Prostate gland (tissue), 2 donors: ENCODE measurements at regions not wholly inside any gene's neighbourhood (a gene's known extent, or its start where the extent isn't known, plus 50 kb on each side); places are given as distances from the start of the nearest gene placed in this dataset.

Source experiments
- DNase-seq: peaks from one replicate; pipeline ENCODE4 v3.0.0-alpha.2; 2019; ENCODE audit warnings: low spot score
- H3K27ac ChIP-seq, 2 donors: fragments of 200-600 bp; sonication (generic); 2 replicates each; pipeline ENCODE4 v1.5.1; 2017 to 2019
- H3K27me3 ChIP-seq: fragments of 200-600 bp; sonication (generic); replicated peaks from 2 replicates; pipeline ENCODE4 v1.5.1; 2019; ENCODE audit not compliant: insufficient read depth
- H3K36me3 ChIP-seq, 2 donors: fragments of 200-600 bp; sonication (generic); 1 replicate in 1 of 2; 2 replicates in 1 of 2; pipeline versions ENCODE4 v1.5.1 to v1.8.1; 2017 to 2019
- H3K4me1 ChIP-seq: fragments of 200-600 bp; sonication (generic); replicated peaks from 2 replicates; pipeline ENCODE4 v1.5.1; 2019
- H3K4me3 ChIP-seq, 2 donors: fragments of 200-600 bp; sonication (generic); 2 replicates each; pipeline ENCODE4 v1.5.1; 2017 to 2019
- H3K9me3 ChIP-seq: fragments of 200-600 bp; sonication (generic); 2 replicates; pipeline ENCODE4 v1.5.1; 2017
- CTCF ChIP-seq, 4 experiments: fragments of 200-600 bp in 2 of 4; fragments of 450-650 bp in 2 of 4; sonication (generic) in 2 of 4; IDR thresholded peaks; 1 replicate in 3 of 4; 2 replicates in 1 of 4; pipeline ENCODE4 v1.5.1; 2016 to 2019; ENCODE audit warnings: antibody characterized with exemption in 4 of 4, mild to moderate bottlenecking in 2 of 4, moderate library complexity in 2 of 4
- POLR2A ChIP-seq: fragments of 450-650 bp; IDR thresholded peaks from one replicate; pipeline ENCODE4 v1.6.1; 2016; ENCODE audit warnings: antibody characterized with exemption, mild to moderate bottlenecking
- POLR2AphosphoS5 ChIP-seq: sonication (generic); formaldehyde crosslinking; IDR thresholded peaks from one replicate; pipeline ENCODE4 v1.6.1; 2017; ENCODE audit warnings: antibody characterized with exemption
- whole genome bisulfite sequencing: methylation state at CpG from one replicate; pipeline ENCODE4 v1.1.5; 2018; 5-methylcytosine and 5-hydroxymethylcytosine counted together
- intact Hi-C: fragments of 100-400 bp; cut with DNase I; formaldehyde crosslinking; loops from one replicate; pipeline ENCODE4 v1.14.2; 2022

DNA sequence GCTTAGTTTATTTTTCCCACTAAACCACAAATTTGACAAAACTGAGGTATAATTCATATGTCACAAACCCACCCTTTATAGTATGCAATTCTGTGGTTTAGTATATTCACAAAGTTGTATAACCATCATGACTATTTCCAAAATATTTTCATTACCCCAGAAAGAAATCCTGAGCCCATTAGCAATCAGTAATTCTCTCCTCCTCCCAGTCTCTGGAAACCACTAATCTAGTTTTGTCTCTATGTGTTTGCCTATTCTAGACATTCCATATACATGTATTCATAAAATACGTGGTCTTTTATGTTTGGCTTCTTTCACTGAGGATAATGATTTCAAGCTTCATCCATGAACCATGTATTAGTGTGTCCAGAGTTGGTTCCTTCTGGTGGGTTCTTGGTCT lies 267.6 kb downstream of the AEBP2 start:
- no peak for DNase-seq
- Histone ChIP-seq H3K36me3 (no peaks in the 10 kb centered on the region), H3K4me3 (no peak overlapping the region), H3K4me1 (no peaks in the 10 kb centered on the region), H3K27me3 (no peaks in the 10 kb centered on the region), H3K27ac (no peak overlapping the region), H3K9me3 (no peaks in the 10 kb centered on the region)
- intact Hi-C loops: no loop called here
- TF ChIP-seq CTCF (IDR thresholded peaks at IDR 0.05) (no peak), POLR2AphosphoS5 (no peak)
- 96% methylated on average over 1 of the region's 1 CpG for WGBS

- no peak overlapping the region for H3K4me3 ChIP-seq
- H3K36me3 ChIP-seq: no peaks in the 10 kb centered on the region
- H3K27me3 ChIP-seq: no peaks in the 10 kb centered on the region
- intact Hi-C loops: no loop called here
- no peak overlapping the region for H3K27ac ChIP-seq
- no peaks in the 10 kb centered on the region for H3K4me1 ChIP-seq
- 83% methylated on average over 6 of the region's 6 CpGs for WGBS
- DNase-seq: no peak
- H3K9me3 ChIP-seq: no peaks in the 10 kb centered on the region
- TF ChIP-seq CTCF (IDR thresholded peaks at IDR 0.05) (no peak), POLR2AphosphoS5 (no peak), POLR2A (no peak)
These were observed 268.7 kb downstream of the AEBP2 start for GRCh38 chr12:19707948-19708409.

GRCh38 chr12:19709889-19710288 lies 270.6 kb downstream of the AEBP2 start:
- H3K27me3 ChIP-seq: no peaks in the 10 kb centered on the region
- H3K9me3 ChIP-seq: no peaks in the 10 kb centered on the region
- intact Hi-C loops: no loop called here
- H3K27ac ChIP-seq: no peak overlapping the region
- H3K4me3 ChIP-seq: no peak overlapping the region
- WGBS: 89% methylated on average over 2 of the region's 2 CpGs
- TF ChIP-seq CTCF (IDR thresholded peaks at IDR 0.05): no peak
- TF ChIP-seq POLR2A: no peak
- TF ChIP-seq POLR2AphosphoS5: no peak
- H3K36me3 ChIP-seq: no peaks in the 10 kb centered on the region
- no peaks in the 10 kb centered on the region for H3K4me1 ChIP-seq
- no peak for DNase-seq

GRCh38 chr12:19710811-19711793 lies 271.8 kb downstream of the AEBP2 start:
- DNase-seq: no peak
- 42% methylated on average over 7 of the region's 7 CpGs for WGBS
- Histone ChIP-seq H3K4me3 (no peak overlapping the region), H3K27me3 (no peaks in the 10 kb centered on the region), H3K4me1 (no peaks in the 10 kb centered on the region), H3K27ac (no peak overlapping the region), H3K36me3 (no peaks in the 10 kb centered on the region), H3K9me3 (no peaks in the 10 kb centered on the region)
- TF ChIP-seq POLR2AphosphoS5 (no peak), CTCF (IDR thresholded peaks at IDR 0.05) (no peak), POLR2A (no peak)
- intact Hi-C loops: no loop called here

- Histone ChIP-seq H3K27ac (no peak overlapping the region), H3K36me3 (no peaks in the 10 kb centered on the region), H3K27me3 (no peaks in the 10 kb centered on the region), H3K4me3 (no peak overlapping the region), H3K4me1 (no peaks in the 10 kb centered on the region), H3K9me3 (no peaks in the 10 kb centered on the region)
- intact Hi-C loops: no loop called here
- no peak for DNase-seq
- WGBS: 82% methylated on average over 4 of the region's 4 CpGs
- TF ChIP-seq CTCF (IDR thresholded peaks at IDR 0.05) (no peak), POLR2A (no peak), POLR2AphosphoS5 (no peak)
These were observed 272.7 kb downstream of the AEBP2 start for GRCh38 chr12:19712041-19712440.
